ENCODE measurements at regions not wholly inside any gene's neighbourhood (a gene's known extent, or its start where the extent isn't known, plus 50 kb on each side); places are given as distances from the start of the nearest gene placed in this dataset.

DNA sequence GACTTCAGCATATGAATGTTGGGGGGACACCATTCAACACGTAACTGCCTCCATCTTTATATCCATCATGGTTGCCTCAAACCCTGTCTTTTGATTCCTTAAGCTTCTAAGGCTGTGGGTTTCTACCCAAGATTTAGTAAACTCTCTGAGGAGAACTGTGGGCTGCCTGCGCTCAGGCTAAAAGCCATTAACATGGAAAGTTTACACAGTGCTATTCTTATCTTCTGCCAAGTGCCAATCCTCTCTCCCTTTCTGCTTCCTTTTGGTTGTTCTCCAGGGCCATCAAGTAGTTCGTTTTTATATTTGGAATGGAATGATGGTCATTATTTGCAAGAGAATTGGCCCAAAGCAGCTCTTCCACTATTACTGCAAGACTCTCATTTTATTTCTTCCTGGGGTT, 97.3 kb upstream of the KLF14 start:
- TF ChIP-seq, protein P1, sequence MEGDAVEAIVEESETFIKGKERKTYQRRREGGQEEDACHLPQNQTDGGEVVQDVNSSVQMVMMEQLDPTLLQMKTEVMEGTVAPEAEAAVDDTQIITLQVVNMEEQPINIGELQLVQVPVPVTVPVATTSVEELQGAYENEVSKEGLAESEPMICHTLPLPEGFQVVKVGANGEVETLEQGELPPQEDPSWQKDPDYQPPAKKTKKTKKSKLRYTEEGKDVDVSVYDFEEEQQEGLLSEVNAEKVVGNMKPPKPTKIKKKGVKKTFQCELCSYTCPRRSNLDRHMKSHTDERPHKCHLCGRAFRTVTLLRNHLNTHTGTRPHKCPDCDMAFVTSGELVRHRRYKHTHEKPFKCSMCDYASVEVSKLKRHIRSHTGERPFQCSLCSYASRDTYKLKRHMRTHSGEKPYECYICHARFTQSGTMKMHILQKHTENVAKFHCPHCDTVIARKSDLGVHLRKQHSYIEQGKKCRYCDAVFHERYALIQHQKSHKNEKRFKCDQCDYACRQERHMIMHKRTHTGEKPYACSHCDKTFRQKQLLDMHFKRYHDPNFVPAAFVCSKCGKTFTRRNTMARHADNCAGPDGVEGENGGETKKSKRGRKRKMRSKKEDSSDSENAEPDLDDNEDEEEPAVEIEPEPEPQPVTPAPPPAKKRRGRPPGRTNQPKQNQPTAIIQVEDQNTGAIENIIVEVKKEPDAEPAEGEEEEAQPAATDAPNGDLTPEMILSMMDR (IDR thresholded peaks at IDR 0.05; ENCODE audit: extremely low read depth, missing control alignments), result no peak
- DNase-seq (ENCODE audit: low spot score), result no peak

DNA sequence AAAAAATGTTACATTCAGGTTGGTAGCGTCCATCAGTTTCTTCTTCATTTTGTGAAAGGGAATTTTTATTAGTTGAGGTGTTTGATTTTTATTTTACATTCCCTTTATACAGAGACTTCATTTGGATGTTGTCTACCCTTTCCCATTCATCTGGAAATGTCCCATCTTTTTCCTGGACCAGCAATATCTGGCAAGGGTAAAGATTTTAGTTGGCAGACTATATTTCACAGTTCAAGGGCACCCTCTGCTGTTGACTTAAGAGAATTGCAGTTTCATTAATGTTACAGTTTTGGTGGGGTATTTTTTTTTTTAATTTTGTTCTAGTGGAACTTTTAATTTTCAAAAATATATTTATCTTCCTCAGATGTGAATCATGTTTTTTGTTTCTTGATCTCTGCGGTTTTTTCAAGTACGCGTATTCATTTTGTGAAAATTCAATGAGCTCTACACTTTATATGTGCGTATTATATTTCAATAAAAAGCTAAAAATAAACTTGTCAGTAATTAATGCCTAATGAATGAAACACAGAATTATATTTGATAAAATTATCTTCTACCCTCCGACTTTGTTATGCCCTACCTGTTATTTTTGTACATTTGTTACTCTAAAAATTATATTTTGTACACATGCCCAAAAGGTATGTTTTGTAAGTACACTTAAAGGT, 97.9 kb upstream of the KLF14 start:
- peak; percentile 51 for DNase-seq (ENCODE audit: low spot score)
- TF ChIP-seq, protein P1 (IDR thresholded peaks at IDR 0.05; ENCODE audit: extremely low read depth, missing control alignments), result peak; percentile 32

DNA sequence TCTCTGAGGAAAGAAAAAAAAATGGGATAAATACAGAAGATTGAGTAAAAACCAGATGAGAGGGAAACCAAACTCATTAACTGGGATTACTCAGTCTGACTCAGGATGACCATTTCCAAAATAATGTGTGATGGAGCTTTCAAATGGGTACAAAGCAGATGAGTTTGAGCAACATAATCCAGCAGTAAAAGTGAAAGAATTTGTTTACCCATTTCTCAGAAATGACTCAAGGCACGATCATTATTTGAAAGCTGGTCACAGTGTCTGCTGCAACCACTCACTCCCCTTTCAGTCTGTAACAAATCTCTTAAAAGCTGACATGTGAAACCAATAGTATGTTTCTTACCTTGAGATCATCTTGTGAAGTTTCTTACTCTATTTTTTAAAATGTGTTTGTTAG, 104.7 kb upstream of the KLF14 start:
- TF ChIP-seq, protein P1 (IDR thresholded peaks at IDR 0.05; ENCODE audit: extremely low read depth, missing control alignments), result no peak
- DNase-seq (ENCODE audit: low spot score), result peak; percentile 41

DNA sequence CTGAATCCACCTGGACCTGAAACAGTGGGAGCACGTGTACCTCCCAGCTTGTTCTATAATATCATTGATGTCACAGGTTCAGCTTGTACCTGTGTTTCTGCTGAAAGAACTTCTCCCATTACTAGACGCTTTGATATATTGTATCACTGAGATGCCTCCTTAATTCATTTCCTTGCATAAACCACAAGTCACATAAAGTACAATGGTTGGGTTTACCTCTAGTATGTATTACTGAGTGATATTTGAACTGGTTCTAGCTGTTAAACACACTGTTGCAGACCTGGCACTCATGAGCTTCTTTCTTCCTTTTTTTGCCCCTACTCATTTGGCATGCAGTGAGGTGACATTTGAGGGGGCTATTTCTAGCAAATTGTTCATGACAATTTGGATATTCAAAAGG, 106.6 kb upstream of the KLF14 start:
- DNase-seq (ENCODE audit: low spot score), result no peak
- TF ChIP-seq, protein P1 (IDR thresholded peaks at IDR 0.05; ENCODE audit: extremely low read depth, missing control alignments), result no peak

DNA sequence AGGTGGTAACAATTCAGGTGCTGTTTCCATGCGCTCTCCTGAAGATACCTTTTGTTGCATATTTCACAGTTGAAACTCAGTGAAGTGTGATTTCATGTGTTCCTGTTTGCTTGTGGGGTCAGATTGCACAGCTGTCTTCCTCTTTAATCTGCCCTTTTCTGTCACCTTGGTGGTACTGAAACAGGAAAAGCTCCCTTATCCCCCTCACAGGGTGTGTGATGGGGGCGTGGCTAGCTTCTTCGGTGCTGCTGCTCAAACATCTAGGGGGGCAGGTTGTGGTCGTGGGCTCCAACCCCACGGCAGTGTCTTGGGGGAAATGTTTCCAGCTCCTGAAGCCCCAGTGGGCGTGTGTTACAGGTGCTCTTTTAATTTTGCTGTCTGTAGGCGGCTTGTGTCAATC, 107.4 kb upstream of the KLF14 start:
- no peak for DNase-seq (ENCODE audit: low spot score)
- TF ChIP-seq, protein P1 (IDR thresholded peaks at IDR 0.05; ENCODE audit: extremely low read depth, missing control alignments), result no peak

DNA sequence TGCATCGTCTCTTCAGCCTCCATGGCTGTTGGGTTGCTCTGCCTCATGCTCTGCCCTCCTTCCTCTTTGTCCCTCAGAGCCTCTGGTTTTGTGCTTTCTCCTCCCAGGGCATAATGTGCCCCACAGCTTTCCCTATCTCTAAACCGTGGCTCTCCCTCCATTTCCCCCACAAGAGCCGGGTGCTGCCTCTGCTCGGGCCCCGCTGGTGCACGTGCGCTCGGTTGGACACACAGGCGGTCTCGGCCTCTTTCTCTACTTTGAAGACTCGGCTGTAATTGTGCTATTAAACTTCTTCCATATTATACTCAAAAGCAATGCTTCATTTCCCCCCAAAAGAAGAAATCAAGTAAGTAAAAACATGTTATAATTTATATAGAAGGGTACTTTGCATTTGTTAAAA, 109.7 kb upstream of the KLF14 start:
- DNase-seq (ENCODE audit: low spot score), result no peak
- TF ChIP-seq, protein P1 (IDR thresholded peaks at IDR 0.05; ENCODE audit: extremely low read depth, missing control alignments), result no peak

DNA sequence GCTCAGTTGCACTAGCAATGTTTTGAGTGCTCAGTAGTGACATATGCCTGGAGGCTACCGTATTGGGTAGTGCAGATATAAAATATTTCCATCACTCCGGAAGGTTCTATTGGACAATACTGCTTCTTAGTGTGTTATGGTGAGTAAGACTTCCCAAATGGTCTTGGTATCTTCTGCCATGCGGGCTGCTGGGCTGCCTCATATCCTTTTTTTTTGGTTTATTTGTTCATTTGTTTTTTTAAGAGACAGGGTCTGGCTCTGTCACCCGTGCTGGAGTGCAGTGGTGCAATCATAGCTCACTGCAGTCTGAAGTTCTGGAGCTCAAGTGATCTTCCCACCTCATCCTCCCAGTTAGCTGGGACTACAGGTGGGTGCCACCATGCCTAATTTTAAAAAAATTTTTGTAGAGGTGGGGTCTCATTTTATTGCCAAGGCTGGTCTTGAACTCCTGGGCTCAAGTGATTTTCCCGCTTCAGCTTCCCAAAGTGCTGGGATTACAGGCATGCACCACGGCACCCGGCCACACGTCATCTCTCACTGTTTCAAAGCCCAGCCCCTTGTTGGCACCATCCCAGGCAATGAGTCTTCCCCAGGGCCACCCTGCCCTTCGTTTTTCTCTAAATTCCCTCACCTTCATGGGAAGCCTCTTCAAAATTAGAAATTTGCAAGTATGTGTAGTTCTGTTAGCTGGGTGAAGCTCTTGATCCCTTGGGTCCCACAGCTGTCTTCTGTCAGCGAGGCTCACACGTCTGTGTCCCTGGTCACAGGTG, 111.0 kb upstream of the KLF14 start:
- DNase-seq (ENCODE audit: low spot score), result no peak
- TF ChIP-seq, protein P1 (IDR thresholded peaks at IDR 0.05; ENCODE audit: extremely low read depth, missing control alignments), result no peak

Data from GM20000 (cell line).